D341Med (cell line): ENCODE measurements at regions not wholly inside any gene's neighbourhood (a gene's known extent, or its start where the extent isn't known, plus 50 kb on each side); places are given as distances from the start of the nearest gene placed in this dataset.
A peak's percentile ranks its signal among the peaks of the same experiment; 100 is the strongest.
"Not testable (repeated sequence)": the region's sequence is repeated elsewhere in the genome, so short reads cannot be mapped to it uniquely, and the experiment has no call there.

Experiments used
- DNase-seq: peaks from one replicate; pipeline ENCODE4 v3.0.0; 2012; ENCODE audit warnings: low spot score

- DNase-seq, result no peak
Measured at GRCh38 chr4:1561286-1561990, 122.7 kb downstream of the FAM53A start.

- DNase-seq, result no peak
Measured at GRCh38 chr4:1559896-1560650, 124.0 kb downstream of the FAM53A start.

- DNase-seq, result no peak
Measured at GRCh38 chr4:1558205-1558604, 125.9 kb downstream of the FAM53A start.

- no peak for DNase-seq
Measured at GRCh38 chr4:1557221-1557597, 126.9 kb downstream of the FAM53A start.

- peak; percentile 65 for DNase-seq
Measured at GRCh38 chr4:1556541-1557220, 127.4 kb downstream of the FAM53A start.

- no peak for DNase-seq
Measured at GRCh38 chr4:1554876-1555265, 129.2 kb downstream of the FAM53A start.

- no peak for DNase-seq
Measured at GRCh38 chr4:1554246-1554875, 129.8 kb downstream of the FAM53A start.

GRCh38 chr4:1553365-1553764 lies 130.7 kb downstream of the FAM53A start:
- no peak for DNase-seq

GRCh38 chr4:1552451-1552850 lies 131.7 kb downstream of the FAM53A start:
- DNase-seq, result no peak

GRCh38 chr4:1551211-1551610 lies 132.9 kb downstream of the FAM53A start:
- no peak for DNase-seq

- no peak for DNase-seq
Measured at GRCh38 chr4:1550122-1551070, 133.7 kb downstream of the FAM53A start.

- DNase-seq, result no peak
Measured at GRCh38 chr4:1549638-1550035, 134.5 kb downstream of the FAM53A start.

GRCh38 chr4:1548827-1549637 lies 135.1 kb downstream of the FAM53A start:
- DNase-seq, result peak; percentile 86

GRCh38 chr4:1547856-1548826 lies 136.0 kb downstream of the FAM53A start:
- DNase-seq, result no peak

GRCh38 chr4:1547131-1547855 lies 136.8 kb downstream of the FAM53A start:
- no peak for DNase-seq

- DNase-seq, result no peak
Measured at GRCh38 chr4:1544861-1545281, 138.6 kb upstream of the NKX1-1 start.

- DNase-seq, result not testable (repeated sequence)
Measured at GRCh38 chr4:1544435-1544834, 138.2 kb upstream of the NKX1-1 start.

- DNase-seq, result no peak
Measured at GRCh38 chr4:1543976-1544375, 137.7 kb upstream of the NKX1-1 start.

GRCh38 chr4:1543561-1543960 lies 137.3 kb upstream of the NKX1-1 start:
- no peak for DNase-seq
